T-helper 22 cell (primary cell): ENCODE measurements at regions not wholly inside any gene's neighbourhood (a gene's known extent, or its start where the extent isn't known, plus 50 kb on each side); places are given as distances from the start of the nearest gene placed in this dataset.

Experiments used
- DNase-seq: peaks from one replicate; pipeline ENCODE4 v3.0.0-alpha.2; 2020; ENCODE audit warnings: low read depth

- DNase-seq, result no peak
These were observed 227.2 kb upstream of the MAP3K1 start for GRCh38 chr5:56588131-56588487.

- DNase-seq, result no peak
These were observed 227.8 kb upstream of the MAP3K1 start for GRCh38 chr5:56587381-56588130.

GRCh38 chr5:56585999-56586691, 229.2 kb upstream of the MAP3K1 start:
- no peak for DNase-seq

- DNase-seq, result no peak
These were observed 229.9 kb upstream of the MAP3K1 start for GRCh38 chr5:56585461-56585860.

- DNase-seq, result no peak
These were observed 233.9 kb upstream of the MAP3K1 start for GRCh38 chr5:56581426-56581825.

GRCh38 chr5:56580864-56581263, 234.5 kb upstream of the MAP3K1 start:
- no peak for DNase-seq

GRCh38 chr5:56575821-56576220, 239.5 kb upstream of the MAP3K1 start:
- no peak for DNase-seq

GRCh38 chr5:56574778-56575177, 240.6 kb upstream of the MAP3K1 start:
- DNase-seq, result no peak

GRCh38 chr5:56569566-56569965, 245.8 kb upstream of the MAP3K1 start:
- DNase-seq, result no peak

GRCh38 chr5:56569076-56569475, 246.3 kb upstream of the MAP3K1 start:
- no peak for DNase-seq

- no peak for DNase-seq
These were observed 248.1 kb upstream of the MAP3K1 start for GRCh38 chr5:56567278-56567677.

GRCh38 chr5:56566374-56567249, 248.7 kb upstream of the MAP3K1 start:
- no peak for DNase-seq

- DNase-seq, result no peak
These were observed 249.7 kb upstream of the MAP3K1 start for GRCh38 chr5:56565644-56566043.

- DNase-seq, result no peak
These were observed 250.1 kb upstream of the MAP3K1 start for GRCh38 chr5:56565283-56565615.

- DNase-seq, result no peak
These were observed 250.6 kb upstream of the MAP3K1 start for GRCh38 chr5:56564541-56565282.

GRCh38 chr5:56561455-56561854, 253.9 kb upstream of the MAP3K1 start:
- no peak for DNase-seq

GRCh38 chr5:56558131-56558745, 257.1 kb upstream of the MAP3K1 start:
- DNase-seq, result no peak

- no peak for DNase-seq
These were observed 258.2 kb upstream of the MAP3K1 start for GRCh38 chr5:56557198-56557597.

- DNase-seq, result no peak
These were observed 262.6 kb upstream of the MAP3K1 start for GRCh38 chr5:56552612-56553268.

- no peak for DNase-seq
These were observed 265.1 kb upstream of the MAP3K1 start for GRCh38 chr5:56550227-56550626.
